ENCODE measurements at regions not wholly inside any gene's neighbourhood (a gene's known extent, or its start where the extent isn't known, plus 50 kb on each side); places are given as distances from the start of the nearest gene placed in this dataset.
A peak's percentile ranks its signal among the peaks of the same experiment; 100 is the strongest.

- no peaks in the 10 kb centered on the region for H4K20me1 ChIP-seq (ENCODE audit: control insufficient read depth, insufficient read depth, low read depth, low read length)
- peak overlapping the region; percentile 47; the same call in 1 of the 2 replicates for H3K27ac ChIP-seq (ENCODE audit: low read depth, low read length)
- no peaks in the 10 kb centered on the region for H3K9me2 ChIP-seq (replicated peaks; ENCODE audit: control insufficient read depth, low read length)
These were observed 714.1 kb downstream of the KCNJ3 start for GRCh38 chr2:155412598-155412997.

DNA sequence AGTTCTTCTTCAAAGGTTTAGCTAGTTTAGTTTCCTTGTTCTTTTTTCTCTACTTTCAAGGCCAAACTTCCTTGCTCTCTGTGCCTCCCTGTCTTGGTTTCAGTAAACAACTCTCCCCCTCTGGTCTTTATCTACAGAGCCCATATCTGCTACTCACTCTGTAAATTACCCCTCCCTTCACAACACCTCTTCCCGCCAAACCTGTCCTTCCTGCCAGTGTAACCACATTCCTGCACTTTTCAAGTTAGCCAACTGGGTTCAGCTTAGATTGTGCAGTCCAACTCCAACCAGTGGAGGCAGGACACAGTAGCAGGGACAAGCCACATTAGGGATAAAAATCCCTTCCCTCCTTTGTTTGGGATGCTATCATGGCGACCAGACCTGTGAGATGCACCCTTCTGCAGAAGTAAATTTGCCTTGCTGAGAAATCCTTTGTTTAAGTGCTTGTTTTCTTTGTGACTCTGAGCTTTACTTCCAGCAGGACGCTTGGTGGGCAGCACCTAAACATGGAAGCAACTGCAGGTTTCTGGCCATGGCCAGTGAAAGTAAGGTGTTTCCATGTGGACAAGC, 706.0 kb downstream of the KCNJ3 start:
- no peaks in the 10 kb centered on the region for H3K27me3 ChIP-seq (ENCODE audit: control insufficient read depth, low read length)
- H3K4me2 ChIP-seq (ENCODE audit: low read length), result no peak overlapping the region
- no peaks in the 10 kb centered on the region for H3K36me3 ChIP-seq (ENCODE audit: control insufficient read depth, low read length)
- no peaks in the 10 kb centered on the region for H3K9me2 ChIP-seq (replicated peaks; ENCODE audit: control insufficient read depth, low read length)
- H3K4me3 ChIP-seq (ENCODE audit: low read length), result no peak overlapping the region
- TF ChIP-seq EZH2phosphoT487 (IDR thresholded peaks at IDR 0.05; ENCODE audit: borderline replicate concordance, low read length), result no peak
- TF ChIP-seq, protein P1, sequence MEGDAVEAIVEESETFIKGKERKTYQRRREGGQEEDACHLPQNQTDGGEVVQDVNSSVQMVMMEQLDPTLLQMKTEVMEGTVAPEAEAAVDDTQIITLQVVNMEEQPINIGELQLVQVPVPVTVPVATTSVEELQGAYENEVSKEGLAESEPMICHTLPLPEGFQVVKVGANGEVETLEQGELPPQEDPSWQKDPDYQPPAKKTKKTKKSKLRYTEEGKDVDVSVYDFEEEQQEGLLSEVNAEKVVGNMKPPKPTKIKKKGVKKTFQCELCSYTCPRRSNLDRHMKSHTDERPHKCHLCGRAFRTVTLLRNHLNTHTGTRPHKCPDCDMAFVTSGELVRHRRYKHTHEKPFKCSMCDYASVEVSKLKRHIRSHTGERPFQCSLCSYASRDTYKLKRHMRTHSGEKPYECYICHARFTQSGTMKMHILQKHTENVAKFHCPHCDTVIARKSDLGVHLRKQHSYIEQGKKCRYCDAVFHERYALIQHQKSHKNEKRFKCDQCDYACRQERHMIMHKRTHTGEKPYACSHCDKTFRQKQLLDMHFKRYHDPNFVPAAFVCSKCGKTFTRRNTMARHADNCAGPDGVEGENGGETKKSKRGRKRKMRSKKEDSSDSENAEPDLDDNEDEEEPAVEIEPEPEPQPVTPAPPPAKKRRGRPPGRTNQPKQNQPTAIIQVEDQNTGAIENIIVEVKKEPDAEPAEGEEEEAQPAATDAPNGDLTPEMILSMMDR (IDR thresholded peaks at IDR 0.05; ENCODE audit: low read depth, low read length, poor library complexity, severe bottlenecking), result no peak
- no peaks in the 10 kb centered on the region for H4K20me1 ChIP-seq (ENCODE audit: control insufficient read depth, insufficient read depth, low read depth, low read length)
- H3K4me1 ChIP-seq (ENCODE audit: control insufficient read depth, low read length), result no peaks in the 10 kb centered on the region
- no peaks in the 10 kb centered on the region for H3K79me2 ChIP-seq (ENCODE audit: control insufficient read depth, low read length)
- no peaks in the 10 kb centered on the region for H3F3A ChIP-seq (ENCODE audit: control insufficient read depth, insufficient read depth)
- H3K27ac ChIP-seq (ENCODE audit: low read depth, low read length), result no peak overlapping the region
- peaks cover 14% of the 10 kb centered on the region; the same call in 1 of the 2 replicates for H3K9me3 ChIP-seq (ENCODE audit: control insufficient read depth, insufficient read depth, low read length)

More at GRCh38 chr2:155412598-155412997, 714.1 kb downstream of the KCNJ3 start:
- H3K27me3 ChIP-seq (ENCODE audit: control insufficient read depth, low read length), result no peaks in the 10 kb centered on the region
- no peaks in the 10 kb centered on the region for H3K79me2 ChIP-seq (ENCODE audit: control insufficient read depth, low read length)
- H3K4me3 ChIP-seq (ENCODE audit: low read length), result peak overlapping the region; percentile 34
- peak overlapping the region; percentile 48 for H3K4me2 ChIP-seq (ENCODE audit: low read length)
- H3K4me1 ChIP-seq (ENCODE audit: control insufficient read depth, low read length), result peaks cover 10% of the 10 kb centered on the region
- peaks cover 17% of the 10 kb centered on the region for H3K9me3 ChIP-seq (ENCODE audit: control insufficient read depth, insufficient read depth, low read length)
- H3F3A ChIP-seq (ENCODE audit: control insufficient read depth, insufficient read depth), result peaks cover 6% of the 10 kb centered on the region; the same call in 1 of the 2 replicates
- H3K36me3 ChIP-seq (ENCODE audit: control insufficient read depth, low read length), result no peaks in the 10 kb centered on the region
- no peak for TF ChIP-seq EZH2phosphoT487 (IDR thresholded peaks at IDR 0.05; ENCODE audit: borderline replicate concordance, low read length)
- TF ChIP-seq, protein P1 (IDR thresholded peaks at IDR 0.05; ENCODE audit: low read depth, low read length, poor library complexity, severe bottlenecking), result no peak

- no peak overlapping the region for H3K27ac ChIP-seq (ENCODE audit: low read depth, low read length)
- no peaks in the 10 kb centered on the region for H3K9me3 ChIP-seq (ENCODE audit: control insufficient read depth, insufficient read depth, low read length)
- TF ChIP-seq, protein P1 (IDR thresholded peaks at IDR 0.05; ENCODE audit: low read depth, low read length, poor library complexity, severe bottlenecking), result no peak
- no peak for TF ChIP-seq EZH2phosphoT487 (IDR thresholded peaks at IDR 0.05; ENCODE audit: borderline replicate concordance, low read length)
These were observed 694.9 kb downstream of the KCNJ3 start for GRCh38 chr2:155393406-155393805.

More at GRCh38 chr2:155393406-155393805, 694.9 kb downstream of the KCNJ3 start:
- Histone ChIP-seq H3K4me1 (ENCODE audit: control insufficient read depth, low read length) (no peaks in the 10 kb centered on the region), H3K9me2 (replicated peaks; ENCODE audit: control insufficient read depth, low read length) (no peaks in the 10 kb centered on the region), H3F3A (ENCODE audit: control insufficient read depth, insufficient read depth) (no peaks in the 10 kb centered on the region), H3K27me3 (ENCODE audit: control insufficient read depth, low read length) (no peaks in the 10 kb centered on the region), H3K79me2 (ENCODE audit: control insufficient read depth, low read length) (no peaks in the 10 kb centered on the region), H3K4me2 (ENCODE audit: low read length) (no peak overlapping the region), H3K4me3 (ENCODE audit: low read length) (no peak overlapping the region), H3K36me3 (ENCODE audit: control insufficient read depth, low read length) (no peaks in the 10 kb centered on the region), H4K20me1 (ENCODE audit: control insufficient read depth, insufficient read depth, low read depth, low read length) (no peaks in the 10 kb centered on the region)

Measured in DOHH2 (cell line).